ENCODE measurements at regions not wholly inside any gene's neighbourhood (a gene's known extent, or its start where the extent isn't known, plus 50 kb on each side); places are given as distances from the start of the nearest gene placed in this dataset.

DNA sequence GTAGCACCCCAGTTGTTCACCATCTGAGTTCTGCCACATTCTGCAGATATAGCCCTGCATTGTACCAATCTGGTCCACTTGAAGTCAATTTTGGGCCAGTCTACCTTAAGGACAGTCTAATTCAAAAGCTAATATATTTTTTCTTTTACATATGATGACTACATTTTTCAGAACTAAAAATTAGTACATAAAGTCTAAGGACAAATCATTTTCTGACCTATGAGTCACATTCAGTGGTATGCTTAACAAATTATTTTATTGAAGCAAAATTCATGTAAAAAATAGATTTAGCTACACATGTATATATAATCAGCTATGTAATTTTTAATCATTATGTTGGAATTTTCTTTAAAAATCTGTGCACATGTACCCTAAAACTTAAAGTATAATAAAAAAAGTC, 52.1 kb upstream of the IL12A start:
- Histone ChIP-seq H3F3A (ENCODE audit: insufficient read depth, low read length) (no peaks in the 10 kb centered on the region), H3K79me2 (ENCODE audit: low read length) (no peaks in the 10 kb centered on the region), H4K20me1 (ENCODE audit: insufficient read depth, low read length) (no peaks in the 10 kb centered on the region), H3K4me3 (ENCODE audit: low read length) (no peak overlapping the region), H3K9ac (ENCODE audit: low read length) (no peak overlapping the region), H3K27me3 (replicated peaks; ENCODE audit: insufficient read depth, low read length) (no peaks in the 10 kb centered on the region), H3K9me3 (replicated peaks; ENCODE audit: insufficient read depth, low read length) (no peaks in the 10 kb centered on the region), H2AFZ (ENCODE audit: low read length) (no peak overlapping the region), H3K4me2 (ENCODE audit: low read depth, low read length) (no peak overlapping the region), H3K36me3 (replicated peaks; ENCODE audit: insufficient read depth, low read length) (no peaks in the 10 kb centered on the region), H3K4me1 (ENCODE audit: low read length) (no peaks in the 10 kb centered on the region), H3K27ac (ENCODE audit: low read length) (no peak overlapping the region), H3K9me2 (replicated peaks; ENCODE audit: insufficient read depth, low read length) (no peaks in the 10 kb centered on the region)
- no peak for TF ChIP-seq EZH2phosphoT487 (IDR thresholded peaks at IDR 0.05; ENCODE audit: low read length)
- no peak for TF ChIP-seq EZH2 (optimal IDR thresholded peaks at IDR 0.05; ENCODE audit: low read depth, low read length)
- TF ChIP-seq, protein P1, sequence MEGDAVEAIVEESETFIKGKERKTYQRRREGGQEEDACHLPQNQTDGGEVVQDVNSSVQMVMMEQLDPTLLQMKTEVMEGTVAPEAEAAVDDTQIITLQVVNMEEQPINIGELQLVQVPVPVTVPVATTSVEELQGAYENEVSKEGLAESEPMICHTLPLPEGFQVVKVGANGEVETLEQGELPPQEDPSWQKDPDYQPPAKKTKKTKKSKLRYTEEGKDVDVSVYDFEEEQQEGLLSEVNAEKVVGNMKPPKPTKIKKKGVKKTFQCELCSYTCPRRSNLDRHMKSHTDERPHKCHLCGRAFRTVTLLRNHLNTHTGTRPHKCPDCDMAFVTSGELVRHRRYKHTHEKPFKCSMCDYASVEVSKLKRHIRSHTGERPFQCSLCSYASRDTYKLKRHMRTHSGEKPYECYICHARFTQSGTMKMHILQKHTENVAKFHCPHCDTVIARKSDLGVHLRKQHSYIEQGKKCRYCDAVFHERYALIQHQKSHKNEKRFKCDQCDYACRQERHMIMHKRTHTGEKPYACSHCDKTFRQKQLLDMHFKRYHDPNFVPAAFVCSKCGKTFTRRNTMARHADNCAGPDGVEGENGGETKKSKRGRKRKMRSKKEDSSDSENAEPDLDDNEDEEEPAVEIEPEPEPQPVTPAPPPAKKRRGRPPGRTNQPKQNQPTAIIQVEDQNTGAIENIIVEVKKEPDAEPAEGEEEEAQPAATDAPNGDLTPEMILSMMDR (IDR thresholded peaks at IDR 0.05; ENCODE audit: low read length), result no peak
- no peak for DNase-seq

DNA sequence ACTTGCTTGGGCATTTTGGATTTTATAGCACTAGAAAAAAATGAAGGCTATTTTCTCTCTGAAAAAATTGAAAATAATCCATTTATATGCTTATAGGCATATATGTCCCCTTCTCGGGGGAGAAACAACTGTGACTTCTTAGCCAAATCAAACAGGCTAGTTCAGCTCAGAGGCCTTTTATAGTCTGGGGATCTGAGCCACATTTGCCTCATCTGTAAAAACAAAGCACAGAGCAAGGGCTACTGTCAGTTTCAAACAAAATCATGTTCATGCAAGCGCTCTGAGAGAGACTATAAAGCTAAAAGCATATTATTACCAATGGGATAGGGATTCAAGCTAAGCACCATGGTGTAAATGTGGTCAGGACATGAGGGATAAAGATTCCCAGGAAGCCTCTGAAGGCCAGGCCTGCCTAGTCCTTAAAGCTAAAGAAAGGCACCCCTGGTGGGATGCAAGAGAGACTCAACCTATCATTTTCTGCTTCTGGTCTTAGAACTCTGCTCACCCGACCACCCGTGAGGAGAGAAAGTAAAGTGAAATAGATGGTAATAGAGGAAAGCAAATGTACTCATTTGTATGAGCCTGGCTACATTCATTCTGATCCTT, 51.0 kb upstream of the IL12A start:
- Histone ChIP-seq H3K27ac (ENCODE audit: low read length) (no peak overlapping the region), H3K36me3 (replicated peaks; ENCODE audit: insufficient read depth, low read length) (no peaks in the 10 kb centered on the region), H2AFZ (ENCODE audit: low read length) (no peak overlapping the region), H3K4me1 (ENCODE audit: low read length) (no peaks in the 10 kb centered on the region), H3F3A (ENCODE audit: insufficient read depth, low read length) (no peaks in the 10 kb centered on the region), H3K4me3 (ENCODE audit: low read length) (no peak overlapping the region), H3K79me2 (ENCODE audit: low read length) (no peaks in the 10 kb centered on the region), H3K27me3 (replicated peaks; ENCODE audit: insufficient read depth, low read length) (no peaks in the 10 kb centered on the region), H3K9me2 (replicated peaks; ENCODE audit: insufficient read depth, low read length) (no peaks in the 10 kb centered on the region), H3K9ac (ENCODE audit: low read length) (no peak overlapping the region), H4K20me1 (ENCODE audit: insufficient read depth, low read length) (no peaks in the 10 kb centered on the region), H3K9me3 (replicated peaks; ENCODE audit: insufficient read depth, low read length) (no peaks in the 10 kb centered on the region), H3K4me2 (ENCODE audit: low read depth, low read length) (no peak overlapping the region)
- no peak for TF ChIP-seq EZH2phosphoT487 (IDR thresholded peaks at IDR 0.05; ENCODE audit: low read length)
- TF ChIP-seq EZH2 (optimal IDR thresholded peaks at IDR 0.05; ENCODE audit: low read depth, low read length), result no peak
- TF ChIP-seq, protein P1 (IDR thresholded peaks at IDR 0.05; ENCODE audit: low read length), result no peak
- no peak for DNase-seq

DNA sequence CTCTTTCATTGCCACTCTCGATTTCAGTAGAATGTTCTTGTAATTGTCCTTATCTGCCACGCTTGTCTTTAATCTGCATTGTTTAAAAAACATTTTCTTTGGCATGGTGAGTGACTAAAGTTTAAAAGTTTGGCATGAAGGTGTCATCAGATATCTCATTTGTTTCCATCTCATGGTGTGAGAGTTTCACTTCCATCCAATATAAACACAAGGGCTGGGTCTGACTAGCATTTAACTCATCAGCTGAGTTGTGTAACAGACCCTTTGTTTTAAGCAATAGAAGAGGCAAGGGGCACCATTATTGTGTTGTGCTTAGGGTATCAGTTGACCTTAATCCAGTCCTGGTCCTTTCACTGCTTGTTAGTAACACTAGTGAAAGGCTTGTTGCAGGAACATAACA, 49.9 kb upstream of the IL12A start:
- H3K9me3 ChIP-seq (replicated peaks; ENCODE audit: insufficient read depth, low read length), result no peaks in the 10 kb centered on the region
- DNase-seq, result no peak
- no peaks in the 10 kb centered on the region for H3F3A ChIP-seq (ENCODE audit: insufficient read depth, low read length)
- no peak overlapping the region for H3K9ac ChIP-seq (ENCODE audit: low read length)
- H3K4me2 ChIP-seq (ENCODE audit: low read depth, low read length), result no peak overlapping the region
- H2AFZ ChIP-seq (ENCODE audit: low read length), result no peak overlapping the region
- no peaks in the 10 kb centered on the region for H3K36me3 ChIP-seq (replicated peaks; ENCODE audit: insufficient read depth, low read length)
- H3K79me2 ChIP-seq (ENCODE audit: low read length), result no peaks in the 10 kb centered on the region
- no peaks in the 10 kb centered on the region for H4K20me1 ChIP-seq (ENCODE audit: insufficient read depth, low read length)
- H3K27me3 ChIP-seq (replicated peaks; ENCODE audit: insufficient read depth, low read length), result no peaks in the 10 kb centered on the region
- no peaks in the 10 kb centered on the region for H3K9me2 ChIP-seq (replicated peaks; ENCODE audit: insufficient read depth, low read length)
- no peaks in the 10 kb centered on the region for H3K4me1 ChIP-seq (ENCODE audit: low read length)
- H3K4me3 ChIP-seq (ENCODE audit: low read length), result no peak overlapping the region
- H3K27ac ChIP-seq (ENCODE audit: low read length), result no peak overlapping the region
- TF ChIP-seq EZH2phosphoT487 (IDR thresholded peaks at IDR 0.05; ENCODE audit: low read length) (no peak), EZH2 (optimal IDR thresholded peaks at IDR 0.05; ENCODE audit: low read depth, low read length) (no peak)
- TF ChIP-seq, protein P1 (IDR thresholded peaks at IDR 0.05; ENCODE audit: low read length), result no peak

Data from MM.1S (cell line).